Effector memory CD8-positive, alpha-beta T cell (primary cell): ENCODE measurements at regions not wholly inside any gene's neighbourhood (a gene's known extent, or its start where the extent isn't known, plus 50 kb on each side); places are given as distances from the start of the nearest gene placed in this dataset.
"Not testable (repeated sequence)": the region's sequence is repeated elsewhere in the genome, so short reads cannot be mapped to it uniquely, and the experiment has no call there.

Source experiments
- ATAC-seq: fragments of 150-1000 bp; cut with Tn5 transposase; replicated peaks from 2 replicates; pipeline ENCODE4 v1.10.0; 2021; ENCODE audit warnings: mild to moderate bottlenecking, moderate library complexity
- DNase-seq, 3 experiments: peaks; one replicate each; pipeline ENCODE4 v3.0.0; 2021
- H3K27ac Mint-ChIP-seq, 2 donors: one replicate each; pipeline ENCODE4 v1.8.0; 2022; ENCODE audit warnings: mild to moderate bottlenecking in 2 of 2, mixed read lengths in 2 of 2, moderate library complexity in 2 of 2
- H3K27me3 Mint-ChIP-seq, 2 donors: one replicate each; pipeline ENCODE4 v1.8.0; 2022; ENCODE audit warnings: mixed read lengths in 2 of 2
- H3K36me3 Mint-ChIP-seq: one replicate; pipeline ENCODE4 v1.8.0; 2022; ENCODE audit warnings: mild to moderate bottlenecking, moderate library complexity, mixed read lengths; ENCODE audit not compliant: insufficient read depth
- H3K4me1 Mint-ChIP-seq, 2 donors: one replicate each; pipeline ENCODE4 v1.8.0; 2022; ENCODE audit warnings: low read depth in 2 of 2, mixed read lengths in 2 of 2
- H3K4me3 Mint-ChIP-seq, 2 donors: one replicate each; pipeline ENCODE4 v1.8.0; 2022; ENCODE audit warnings: mild to moderate bottlenecking in 2 of 2, mixed read lengths in 2 of 2, moderate library complexity in 2 of 2
- H3K9me3 Mint-ChIP-seq, 2 donors: one replicate each; pipeline ENCODE4 v1.8.0; 2022; ENCODE audit warnings: mixed read lengths in 2 of 2

DNA sequence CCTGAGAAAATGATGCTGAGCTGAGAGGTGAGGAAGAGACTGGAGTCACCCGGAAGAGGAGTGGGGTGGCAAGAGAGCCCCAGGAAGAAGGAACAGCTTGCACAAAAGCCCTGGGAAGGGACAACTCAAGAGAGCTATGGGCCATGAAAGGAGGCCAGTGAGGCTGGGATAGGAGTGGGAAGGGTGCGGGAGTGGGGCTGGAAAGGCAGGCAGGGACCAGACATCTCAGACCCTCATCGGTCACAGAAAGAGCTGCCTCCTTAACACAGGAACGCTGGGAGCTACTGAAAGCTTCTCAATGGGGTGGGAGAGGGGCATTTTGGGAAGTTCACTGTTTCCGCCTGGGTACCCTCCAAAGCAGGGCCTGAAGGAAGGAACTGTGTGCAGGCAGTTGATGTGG is 122.0 kb upstream of the UNC5B start:
- no peak for ATAC-seq
- H3K4me3 Mint-ChIP-seq = no peak overlapping the region
- H3K27ac Mint-ChIP-seq = no peak overlapping the region
- no peaks in the 10 kb centered on the region for H3K4me1 Mint-ChIP-seq
- no peak for DNase-seq
- no peaks in the 10 kb centered on the region for H3K9me3 Mint-ChIP-seq
- H3K36me3 Mint-ChIP-seq = no peaks in the 10 kb centered on the region
- H3K27me3 Mint-ChIP-seq = peaks cover 29 to 44% of the 10 kb centered on the region in 2 donors

DNA sequence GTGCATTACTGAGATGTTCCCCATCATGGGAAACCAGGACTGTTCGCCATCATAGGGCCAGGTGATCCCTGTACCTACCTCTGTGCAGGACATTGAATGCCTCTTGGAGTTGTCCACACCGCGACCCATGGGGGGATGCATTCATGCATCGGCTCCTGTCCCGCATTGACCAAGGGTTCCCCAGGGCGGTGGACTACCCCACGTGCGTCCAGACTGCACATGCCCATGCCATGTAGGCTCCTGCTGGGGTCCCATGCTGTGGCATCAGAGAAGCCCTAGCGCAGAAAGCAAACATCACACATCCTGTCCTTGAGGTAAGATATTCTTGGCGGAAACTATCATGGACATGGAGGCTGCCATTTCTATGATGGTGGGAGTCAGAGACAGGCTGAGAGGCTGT is 121.6 kb upstream of the UNC5B start:
- no peak for ATAC-seq
- no peaks in the 10 kb centered on the region for H3K36me3 Mint-ChIP-seq
- no peak for DNase-seq
- H3K9me3 Mint-ChIP-seq = no peaks in the 10 kb centered on the region
- H3K4me3 Mint-ChIP-seq = no peak overlapping the region
- no peaks in the 10 kb centered on the region for H3K4me1 Mint-ChIP-seq
- no peak overlapping the region for H3K27ac Mint-ChIP-seq
- H3K27me3 Mint-ChIP-seq = peaks cover 28 to 41% of the 10 kb centered on the region in 2 donors

DNA sequence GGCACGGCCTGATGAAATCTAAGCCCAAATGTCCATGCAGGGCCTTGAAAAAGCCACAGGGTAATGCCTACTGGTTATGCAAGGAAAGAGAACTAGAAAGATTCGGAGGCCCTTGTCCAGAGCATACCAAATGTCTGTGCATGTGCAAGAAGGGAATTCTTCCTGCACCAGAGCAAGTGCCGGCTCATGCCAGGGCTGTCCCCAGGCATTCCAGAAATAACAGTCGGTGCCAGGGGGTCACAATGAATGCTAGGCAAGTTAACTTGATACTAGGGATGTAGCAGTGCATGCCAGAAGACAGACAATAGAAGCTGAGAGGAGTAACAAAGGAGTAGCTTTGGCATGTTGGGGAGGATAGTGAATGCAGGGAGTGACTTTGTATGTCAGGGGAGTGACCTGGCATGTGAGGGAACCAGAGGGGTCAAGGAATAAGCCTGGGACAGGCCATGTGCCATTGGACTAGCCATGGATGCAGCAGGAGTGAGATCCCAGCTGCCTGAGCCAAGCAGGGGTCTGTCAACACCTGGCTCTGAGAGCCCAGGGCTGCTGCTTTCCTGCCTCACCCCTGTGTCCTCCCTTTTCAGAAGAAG is 119.5 kb upstream of the UNC5B start:
- no peak overlapping the region for H3K4me3 Mint-ChIP-seq

DNA sequence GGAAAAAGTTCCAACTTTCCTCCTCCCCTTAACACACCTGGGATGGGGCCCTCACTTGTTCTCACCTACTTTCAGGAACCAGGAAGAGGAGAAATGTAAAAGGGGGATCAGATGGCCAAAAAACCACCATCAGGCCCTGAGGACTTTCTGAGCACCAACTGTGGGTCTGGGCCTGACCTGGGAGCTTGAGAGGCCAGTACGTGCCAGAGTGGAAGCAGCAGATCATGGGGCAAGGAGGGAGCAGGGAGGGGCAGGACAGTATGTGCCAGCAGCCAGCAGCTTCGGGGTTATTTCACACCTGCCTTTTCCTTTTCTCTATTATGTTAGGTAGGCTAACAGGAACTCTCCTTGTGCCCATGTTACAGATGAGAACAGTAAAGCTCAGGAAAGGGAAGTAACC is 118.8 kb upstream of the UNC5B start:
- Mint-ChIP-seq H3K9me3 (no peaks in the 10 kb centered on the region), H3K27ac (no peak overlapping the region), H3K4me1 (no peaks in the 10 kb centered on the region), H3K36me3 (no peaks in the 10 kb centered on the region), H3K4me3 (no peak overlapping the region), H3K27me3 (peaks cover 50 to 54% of the 10 kb centered on the region in 2 donors)
- ATAC-seq (no peak), DNase-seq (no peak)

More for the DNA sequence above, 119.5 kb upstream of the UNC5B start:
- peaks cover 43 to 48% of the 10 kb centered on the region in 2 donors for H3K27me3 Mint-ChIP-seq
- no peak for ATAC-seq
- no peaks in the 10 kb centered on the region for H3K9me3 Mint-ChIP-seq
- no peaks in the 10 kb centered on the region for H3K4me1 Mint-ChIP-seq
- no peaks in the 10 kb centered on the region for H3K36me3 Mint-ChIP-seq
- no peak for DNase-seq
- H3K27ac Mint-ChIP-seq = no peak overlapping the region

DNA sequence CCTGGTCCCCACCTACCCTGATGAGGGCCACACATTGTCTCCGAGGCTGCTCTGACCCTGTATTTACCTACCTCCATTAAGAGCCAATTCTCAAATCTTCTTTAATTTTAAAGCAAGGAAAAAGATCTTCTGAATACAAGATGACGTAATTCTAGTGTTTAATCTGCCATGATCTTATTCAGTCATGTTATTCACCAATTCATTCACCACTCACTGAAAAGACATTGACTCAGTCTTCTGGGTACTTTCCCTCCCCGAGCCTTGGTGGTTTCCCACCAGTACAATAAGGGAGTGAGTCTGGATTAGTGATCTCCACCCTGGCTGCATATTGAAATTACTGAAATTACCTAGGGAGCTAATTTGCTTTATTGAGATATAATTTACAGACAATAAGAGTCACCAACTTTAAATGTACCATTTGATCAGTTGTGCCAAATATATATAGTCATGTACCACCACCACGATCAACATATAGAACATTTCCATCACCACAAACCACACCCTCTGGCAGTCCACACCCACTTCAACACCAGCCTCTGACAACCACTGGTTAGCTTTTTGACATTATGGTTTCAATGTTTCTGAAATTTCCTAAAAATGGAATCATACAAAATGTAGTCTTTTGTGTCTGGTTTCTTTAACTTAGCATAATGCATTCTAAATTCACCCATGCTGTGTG is 117.5 kb upstream of the UNC5B start:
- Mint-ChIP-seq H3K9me3 (no peaks in the 10 kb centered on the region), H3K27ac (no peak overlapping the region), H3K4me1 (no peaks in the 10 kb centered on the region), H3K4me3 (no peak overlapping the region), H3K27me3 (peaks cover 52 to 53% of the 10 kb centered on the region in 2 donors), H3K36me3 (no peaks in the 10 kb centered on the region)
- DNase-seq = no peak
- ATAC-seq = no peak

DNA sequence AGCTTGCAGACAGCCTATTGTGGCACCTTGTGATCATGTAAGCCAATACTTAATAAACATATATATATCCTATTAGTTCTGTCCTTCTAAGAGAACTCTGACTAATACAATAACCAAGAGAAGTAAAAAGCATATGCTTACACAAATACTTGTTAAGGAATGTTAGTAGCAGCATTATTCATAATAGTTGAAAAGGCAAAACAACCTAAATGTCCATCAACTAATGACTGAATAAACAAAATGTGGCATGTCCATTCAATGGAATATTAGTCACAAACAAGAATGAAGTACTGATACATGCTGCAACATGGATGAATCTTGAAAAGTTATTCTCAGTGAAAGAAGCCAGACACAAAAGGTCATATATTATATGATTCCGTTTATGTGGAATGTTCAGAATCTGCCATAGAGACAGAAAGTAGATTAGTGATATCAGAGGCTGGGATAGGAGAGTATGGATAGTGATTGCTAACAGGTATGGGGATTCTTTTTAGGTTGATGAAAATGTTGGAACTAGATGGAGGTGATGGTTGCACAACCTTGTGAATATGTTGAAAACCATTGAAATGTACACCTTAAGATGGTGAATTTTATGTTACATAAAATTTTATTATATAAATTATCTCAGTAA is 112.5 kb upstream of the UNC5B start:
- Mint-ChIP-seq H3K36me3 (no peaks in the 10 kb centered on the region), H3K4me1 (no peaks in the 10 kb centered on the region), H3K27me3 (peaks cover 30 to 44% of the 10 kb centered on the region in 2 donors), H3K4me3 (no peak overlapping the region), H3K9me3 (no peaks in the 10 kb centered on the region), H3K27ac (no peak overlapping the region)
- DNase-seq (no peak), ATAC-seq (no peak)

DNA sequence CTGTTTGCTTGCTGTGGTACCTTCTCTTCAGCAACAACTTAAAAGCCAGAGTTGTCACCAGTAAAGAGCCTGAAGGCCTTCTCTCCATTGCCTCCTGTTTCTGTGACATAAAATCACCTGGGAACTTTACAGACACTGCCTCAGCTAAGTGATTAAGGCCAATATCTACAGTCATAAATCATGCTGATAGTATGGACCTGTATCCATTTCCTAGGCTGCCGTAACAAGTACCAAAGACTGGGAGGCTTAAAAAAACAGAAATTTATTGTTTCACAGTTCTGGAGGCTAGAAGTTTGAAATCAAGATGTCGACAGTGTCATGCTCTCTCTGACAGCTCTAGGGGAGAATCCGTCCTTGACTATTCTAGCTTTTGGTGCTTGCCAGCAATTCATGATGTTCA is 108.4 kb upstream of the UNC5B start:
- no peaks in the 10 kb centered on the region for H3K36me3 Mint-ChIP-seq
- peaks cover 19 to 25% of the 10 kb centered on the region in 2 donors for H3K27me3 Mint-ChIP-seq
- peaks cover 0 to 3% of the 10 kb centered on the region in 2 donors for H3K9me3 Mint-ChIP-seq
- H3K4me1 Mint-ChIP-seq = peaks cover 0 to 3% of the 10 kb centered on the region in 2 donors
- H3K4me3 Mint-ChIP-seq = no peak overlapping the region
- DNase-seq (no peak), ATAC-seq (no peak)
- H3K27ac Mint-ChIP-seq = no peak overlapping the region

DNA sequence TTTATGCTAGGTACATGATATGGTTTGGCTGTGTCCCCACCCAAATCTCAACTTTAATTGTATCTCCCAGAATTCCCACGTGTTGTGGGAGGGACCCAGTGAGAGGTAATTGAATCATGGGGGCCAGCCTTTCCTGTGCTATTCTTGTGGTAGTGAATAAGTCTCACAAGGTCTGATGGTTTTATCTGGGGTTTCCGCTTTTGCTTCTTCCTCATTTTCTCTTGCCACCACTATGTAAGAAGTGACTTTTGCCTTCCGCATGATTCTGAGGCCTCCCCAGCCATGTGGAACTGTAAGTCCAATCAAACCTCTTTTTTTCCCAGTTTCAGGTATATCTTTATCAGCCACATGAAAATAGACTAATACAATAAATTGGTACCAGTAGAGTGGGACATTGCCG is 106.2 kb upstream of the UNC5B start:
- H3K4me3 Mint-ChIP-seq, ATAC-seq, H3K4me1 Mint-ChIP-seq, H3K27ac Mint-ChIP-seq, H3K36me3 Mint-ChIP-seq, H3K9me3 Mint-ChIP-seq, DNase-seq: not testable (repeated sequence)
- H3K27me3 Mint-ChIP-seq = peaks cover 24 to 27% of the 10 kb centered on the region in 2 donors

DNA sequence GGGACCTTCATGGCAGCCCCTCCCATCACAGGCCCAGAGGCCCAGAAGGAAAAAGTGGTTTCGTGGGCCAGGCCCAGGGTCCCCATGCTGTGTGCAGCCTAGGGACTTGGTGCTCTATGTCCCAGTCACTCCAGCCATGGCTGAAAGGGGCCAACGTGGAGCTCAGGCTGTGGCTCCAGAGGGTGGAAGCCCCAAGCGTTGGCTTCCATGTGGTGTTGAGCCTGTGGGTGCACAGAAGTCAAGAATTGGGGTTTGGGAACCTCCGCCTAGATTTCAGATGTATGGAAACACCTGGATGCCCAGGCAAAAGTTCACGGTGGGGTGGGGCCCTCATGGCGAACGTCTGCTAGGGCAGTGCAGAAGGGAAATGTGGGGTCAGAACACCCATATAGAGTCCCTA is 105.3 kb upstream of the UNC5B start:
- not testable (repeated sequence) for H3K4me3 Mint-ChIP-seq, DNase-seq, H3K36me3 Mint-ChIP-seq, H3K4me1 Mint-ChIP-seq, H3K27ac Mint-ChIP-seq, ATAC-seq, H3K9me3 Mint-ChIP-seq
- peaks cover 24 to 32% of the 10 kb centered on the region in 2 donors for H3K27me3 Mint-ChIP-seq

DNA sequence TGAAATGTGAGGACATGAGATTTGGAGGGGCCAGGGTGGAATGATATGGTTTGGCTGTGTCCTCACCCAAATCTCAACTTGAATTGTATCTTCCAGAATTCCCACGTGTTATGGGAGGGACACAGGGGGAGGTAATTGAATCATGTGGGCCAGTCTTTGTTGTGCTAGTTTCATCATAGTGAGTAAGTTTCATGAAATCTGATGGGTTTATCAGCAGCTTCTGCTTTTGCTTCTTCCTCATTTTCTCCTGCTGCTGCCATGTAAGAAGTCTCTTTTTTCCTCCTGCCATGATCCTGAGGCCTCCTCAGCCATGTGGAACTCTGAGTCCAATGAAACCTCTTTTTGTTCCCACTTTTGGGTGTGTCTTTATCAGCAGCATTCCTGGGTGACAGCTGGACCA is 104.3 kb upstream of the UNC5B start:
- not testable (repeated sequence) for H3K4me1 Mint-ChIP-seq, H3K4me3 Mint-ChIP-seq, H3K27ac Mint-ChIP-seq, H3K9me3 Mint-ChIP-seq, ATAC-seq, H3K36me3 Mint-ChIP-seq, DNase-seq
- peaks cover 31 to 40% of the 10 kb centered on the region in 2 donors for H3K27me3 Mint-ChIP-seq

DNA sequence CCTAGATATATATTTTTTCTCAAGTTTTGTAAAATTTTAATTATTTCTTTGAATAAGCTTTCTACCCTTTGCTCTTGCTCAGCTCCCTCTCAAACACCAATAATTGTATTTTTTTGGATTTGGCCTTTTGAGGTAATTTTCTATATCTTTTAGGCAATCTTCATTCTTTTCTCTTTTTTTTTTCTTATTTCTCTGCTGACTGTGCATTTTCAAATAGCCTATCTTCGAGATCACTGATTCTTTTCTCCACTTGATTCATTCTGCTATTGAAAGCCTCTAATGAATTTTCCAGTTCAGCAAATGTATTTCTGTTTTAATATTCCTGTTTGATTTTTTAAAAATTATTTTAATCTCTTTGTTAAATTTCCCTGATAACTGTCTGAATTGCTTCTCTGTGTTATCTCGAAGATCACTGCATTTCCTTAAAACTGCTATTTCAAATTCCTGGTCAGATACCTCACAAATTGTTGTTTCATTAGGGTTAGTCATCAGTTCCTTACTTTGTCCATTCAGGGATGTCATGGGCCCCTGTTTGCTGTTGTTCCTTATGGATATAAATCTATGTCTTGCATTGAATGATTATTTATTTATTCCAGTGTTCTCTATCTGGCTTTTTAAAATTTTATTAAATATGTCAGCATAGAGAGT is 100.1 kb upstream of the UNC5B start:
- no peak overlapping the region for H3K4me3 Mint-ChIP-seq
- H3K36me3 Mint-ChIP-seq = no peaks in the 10 kb centered on the region
- H3K27me3 Mint-ChIP-seq = peaks cover 43 to 46% of the 10 kb centered on the region in 2 donors
- peaks cover 0 to 3% of the 10 kb centered on the region in 2 donors for H3K4me1 Mint-ChIP-seq
- ATAC-seq (no peak), DNase-seq (no peak)
- H3K27ac Mint-ChIP-seq = no peak overlapping the region
- H3K9me3 Mint-ChIP-seq = peaks cover 6 to 16% of the 10 kb centered on the region in 2 donors

DNA sequence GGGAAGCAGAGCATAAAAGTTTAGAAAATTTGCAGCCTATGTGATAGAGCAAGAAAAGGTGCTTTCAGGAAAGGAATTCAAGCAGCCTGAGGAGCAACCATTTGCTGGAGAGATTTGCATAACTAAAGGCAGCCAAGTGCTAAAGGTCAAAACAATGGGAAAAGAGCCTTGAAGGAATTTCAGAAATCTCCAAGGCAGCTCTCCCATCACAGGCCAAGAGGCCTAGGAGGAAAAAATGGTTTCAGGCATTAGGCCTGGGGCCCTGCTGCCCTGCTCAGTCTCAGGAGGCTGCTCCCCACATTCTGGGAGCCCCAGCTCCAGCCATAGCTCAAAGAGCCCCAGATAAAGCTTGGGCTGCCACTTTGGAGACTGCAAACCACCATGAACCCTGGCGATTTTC is 95.9 kb upstream of the UNC5B start:
- no peaks in the 10 kb centered on the region for H3K4me1 Mint-ChIP-seq
- ATAC-seq = no peak
- no peaks in the 10 kb centered on the region for H3K36me3 Mint-ChIP-seq
- peaks cover 6 to 31% of the 10 kb centered on the region in 2 donors for H3K9me3 Mint-ChIP-seq
- no peak overlapping the region for H3K4me3 Mint-ChIP-seq
- H3K27me3 Mint-ChIP-seq = peaks cover 35 to 37% of the 10 kb centered on the region in 2 donors
- DNase-seq = no peak
- no peak overlapping the region for H3K27ac Mint-ChIP-seq

DNA sequence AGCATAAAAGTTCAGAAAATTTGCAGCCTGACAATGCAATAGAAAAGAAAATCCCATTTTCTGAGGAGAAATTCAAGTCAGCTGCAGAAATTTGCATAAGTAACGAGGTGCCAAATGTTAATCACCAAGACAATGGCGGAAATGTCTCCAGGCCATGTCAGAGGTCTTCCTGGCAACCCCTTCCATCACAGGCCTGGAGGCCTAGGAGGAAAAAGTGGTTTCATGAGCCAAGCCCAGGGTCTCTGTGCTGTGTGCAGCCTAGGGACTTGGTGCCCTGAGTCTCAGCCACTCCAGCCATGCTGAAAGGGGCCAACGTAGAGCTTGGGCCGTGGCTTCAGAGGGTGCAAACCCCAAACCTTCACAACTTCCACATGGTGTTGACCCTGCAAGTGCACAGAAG is 94.8 kb upstream of the UNC5B start:
- H3K4me3 Mint-ChIP-seq, H3K36me3 Mint-ChIP-seq, ATAC-seq, DNase-seq, H3K4me1 Mint-ChIP-seq, H3K27ac Mint-ChIP-seq: not testable (repeated sequence)
- peaks cover 6 to 31% of the 10 kb centered on the region in 2 donors for H3K9me3 Mint-ChIP-seq
- H3K27me3 Mint-ChIP-seq = peaks cover 40 to 45% of the 10 kb centered on the region in 2 donors
